ENCODE measurements at regions not wholly inside any gene's neighbourhood (a gene's known extent, or its start where the extent isn't known, plus 50 kb on each side); places are given as distances from the start of the nearest gene placed in this dataset.

GRCh38 chr1:213345621-213346020, 294.6 kb downstream of the RPS6KC1 start:
- no peak for TF ChIP-seq NFIC (IDR thresholded peaks at IDR 0.05)
- TF ChIP-seq TEAD4 (IDR thresholded peaks at IDR 0.05) = no peak

Measured in Ishikawa (cell line).